RWPE1 (cell line): ENCODE measurements at regions not wholly inside any gene's neighbourhood (a gene's known extent, or its start where the extent isn't known, plus 50 kb on each side); places are given as distances from the start of the nearest gene placed in this dataset.

Source experiments
- CTCF ChIA-PET: fragments of 350-600 bp; sonication (Branson Sonifier 250); formaldehyde crosslinking; extraction: SDS; loops from one replicate; lab custom pipeline; 2021; lab: Yijun Ruan, JAX
- POLR2A ChIA-PET: fragments of 400-600 bp; formaldehyde crosslinking; extraction: SDS; loops from one replicate; lab custom pipeline; 2020; ENCODE audit warnings: antibody characterized with exemption; ENCODE audit not compliant: low non-redundant PET; lab: Yijun Ruan, JAX
- DNase-seq: peaks from one replicate; pipeline ENCODE4 v3.0.0; 2012; ENCODE audit warnings: low spot score
- H3K27ac ChIP-seq: fragments of 450-650 bp; 2 replicates; pipeline ENCODE4 v1.5.1; 2017
- TF ChIP-seq, protein P1 (sequence below): fragments of 450-650 bp; conservative IDR thresholded peaks from 2 replicates; pipeline ENCODE4 v1.5.1; 2017; ENCODE audit warnings: low read depth, mild to moderate bottlenecking

DNA sequence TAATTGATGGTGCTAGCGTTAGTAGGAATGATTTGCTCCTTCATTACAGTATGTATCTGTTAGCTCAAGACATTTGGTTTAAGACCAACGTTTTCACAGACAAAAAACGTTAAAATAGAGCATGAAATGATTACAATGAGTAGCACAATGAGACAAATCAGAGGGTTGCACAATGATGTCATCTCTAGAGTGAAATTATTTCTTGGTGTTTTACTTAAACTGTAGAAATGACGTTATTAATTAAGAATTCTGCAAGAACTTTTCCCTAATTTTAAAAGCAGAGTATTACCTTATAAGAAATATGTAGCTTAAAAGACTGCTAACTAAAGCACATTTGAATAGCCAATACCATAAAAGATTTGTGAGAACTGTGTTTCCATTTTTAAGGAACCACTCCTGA is 373.4 kb upstream of the KIF2B start:
- POLR2A ChIA-PET: no interaction called here
- CTCF ChIA-PET: no interaction called here
- no peak overlapping the region for H3K27ac ChIP-seq
- TF ChIP-seq, protein P1, sequence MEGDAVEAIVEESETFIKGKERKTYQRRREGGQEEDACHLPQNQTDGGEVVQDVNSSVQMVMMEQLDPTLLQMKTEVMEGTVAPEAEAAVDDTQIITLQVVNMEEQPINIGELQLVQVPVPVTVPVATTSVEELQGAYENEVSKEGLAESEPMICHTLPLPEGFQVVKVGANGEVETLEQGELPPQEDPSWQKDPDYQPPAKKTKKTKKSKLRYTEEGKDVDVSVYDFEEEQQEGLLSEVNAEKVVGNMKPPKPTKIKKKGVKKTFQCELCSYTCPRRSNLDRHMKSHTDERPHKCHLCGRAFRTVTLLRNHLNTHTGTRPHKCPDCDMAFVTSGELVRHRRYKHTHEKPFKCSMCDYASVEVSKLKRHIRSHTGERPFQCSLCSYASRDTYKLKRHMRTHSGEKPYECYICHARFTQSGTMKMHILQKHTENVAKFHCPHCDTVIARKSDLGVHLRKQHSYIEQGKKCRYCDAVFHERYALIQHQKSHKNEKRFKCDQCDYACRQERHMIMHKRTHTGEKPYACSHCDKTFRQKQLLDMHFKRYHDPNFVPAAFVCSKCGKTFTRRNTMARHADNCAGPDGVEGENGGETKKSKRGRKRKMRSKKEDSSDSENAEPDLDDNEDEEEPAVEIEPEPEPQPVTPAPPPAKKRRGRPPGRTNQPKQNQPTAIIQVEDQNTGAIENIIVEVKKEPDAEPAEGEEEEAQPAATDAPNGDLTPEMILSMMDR: no peak
- DNase-seq: no peak

DNA sequence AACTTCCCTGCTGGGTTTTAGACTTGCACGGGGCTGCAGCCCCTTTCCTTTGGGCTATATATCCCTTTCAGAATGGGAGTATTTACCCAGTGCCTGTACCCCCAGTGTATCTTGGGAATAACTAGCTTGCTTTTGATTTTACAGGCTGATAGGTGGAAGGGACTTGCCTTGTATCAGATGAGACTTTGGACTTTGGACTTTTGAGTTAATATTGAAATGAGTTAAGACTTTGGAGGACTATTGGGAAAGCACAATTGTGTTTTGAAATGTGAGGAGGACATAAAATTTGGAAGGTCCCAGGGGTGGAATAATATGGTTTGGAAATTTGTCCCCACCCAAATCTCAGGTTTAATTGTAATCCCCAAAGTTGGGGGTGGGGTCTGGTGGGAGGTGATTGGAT is 393.8 kb upstream of the KIF2B start:
- TF ChIP-seq, protein P1: no peak
- ChIA-PET POLR2A (no interaction called here), CTCF (no interaction called here)
- no peak overlapping the region for H3K27ac ChIP-seq
- DNase-seq: no peak

DNA sequence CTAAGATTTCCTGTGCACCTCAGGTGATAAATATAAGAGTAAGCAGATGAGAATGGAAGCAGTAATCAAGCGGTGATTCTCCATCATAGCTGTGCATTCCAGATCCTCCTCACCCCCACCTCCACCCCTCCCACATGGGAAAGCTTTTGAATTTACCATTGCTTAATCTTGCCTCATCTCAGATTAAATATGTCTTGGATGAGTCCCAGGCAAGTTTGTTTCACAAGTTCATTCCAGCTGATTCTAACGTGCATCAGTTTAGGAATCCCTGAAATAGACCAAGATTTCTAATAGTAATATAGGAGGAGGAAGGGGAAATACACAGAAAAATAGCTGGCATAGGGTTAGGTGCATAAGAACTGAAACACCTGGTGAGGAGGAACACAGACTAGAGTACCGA is 396.2 kb upstream of the KIF2B start:
- POLR2A ChIA-PET: no interaction called here
- DNase-seq: no peak
- no peak overlapping the region for H3K27ac ChIP-seq
- TF ChIP-seq, protein P1: no peak
- CTCF ChIA-PET: no interaction called here

DNA sequence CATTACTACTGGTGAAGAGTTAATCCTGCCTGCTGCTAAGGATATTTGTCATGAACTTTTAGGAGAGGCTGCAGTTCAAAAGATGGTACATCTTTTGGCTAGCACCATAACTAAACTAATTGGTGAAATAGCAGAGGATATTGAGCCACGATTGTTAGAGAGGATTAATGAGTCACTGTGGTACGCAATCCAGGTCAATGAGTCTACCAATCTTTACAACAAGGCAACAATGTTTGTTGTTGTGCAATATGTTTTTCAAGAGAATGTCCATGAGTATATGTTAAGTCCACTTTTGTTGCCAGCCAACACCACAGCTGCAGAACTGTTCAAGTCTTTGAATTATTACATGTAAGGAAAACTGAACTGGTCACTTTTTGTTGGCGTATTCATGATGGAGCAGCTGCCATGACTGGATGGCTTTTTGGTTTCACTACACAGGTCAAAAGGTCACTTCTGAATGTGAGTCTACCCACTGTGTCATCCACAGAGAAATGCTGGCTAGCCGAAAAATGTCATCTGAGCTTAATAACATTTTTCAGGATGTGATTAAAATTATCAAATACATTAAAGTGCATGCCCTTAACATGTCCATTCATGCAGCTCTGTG is 402.6 kb upstream of the KIF2B start:
- TF ChIP-seq, protein P1: no peak
- ChIA-PET CTCF (interaction anchor here (0.6 kb wide), 1 partner anchor 243 kb away, joined by 8 read pairs; no protein-coding TSS in a partner anchor), POLR2A (no interaction called here)
- DNase-seq: no peak
- H3K27ac ChIP-seq: no peak overlapping the region

DNA sequence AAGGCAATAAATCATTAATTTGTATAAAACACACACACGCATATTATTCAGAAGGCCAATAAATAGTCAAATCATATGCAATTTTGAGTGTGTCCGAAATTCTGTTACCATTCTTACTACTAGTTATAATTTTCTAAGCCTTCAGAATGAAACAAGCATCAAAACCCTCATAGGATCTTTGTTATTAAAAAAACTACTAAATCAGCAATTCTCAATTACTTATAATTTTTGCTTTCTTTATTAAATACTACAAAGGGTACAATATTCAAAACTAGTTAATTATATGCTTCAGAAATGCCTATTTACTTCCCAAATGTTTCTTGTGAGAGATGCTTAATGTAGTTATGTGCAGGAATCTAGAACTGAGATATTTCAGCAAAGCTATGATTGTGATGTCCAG is 413.1 kb upstream of the KIF2B start:
- H3K27ac ChIP-seq: no peak overlapping the region
- no peak for DNase-seq
- ChIA-PET POLR2A (no interaction called here), CTCF (interaction anchor here (0.7 kb wide), 1 partner anchor 1031 kb away, joined by 3 read pairs; no protein-coding TSS in a partner anchor)
- TF ChIP-seq, protein P1: no peak

DNA sequence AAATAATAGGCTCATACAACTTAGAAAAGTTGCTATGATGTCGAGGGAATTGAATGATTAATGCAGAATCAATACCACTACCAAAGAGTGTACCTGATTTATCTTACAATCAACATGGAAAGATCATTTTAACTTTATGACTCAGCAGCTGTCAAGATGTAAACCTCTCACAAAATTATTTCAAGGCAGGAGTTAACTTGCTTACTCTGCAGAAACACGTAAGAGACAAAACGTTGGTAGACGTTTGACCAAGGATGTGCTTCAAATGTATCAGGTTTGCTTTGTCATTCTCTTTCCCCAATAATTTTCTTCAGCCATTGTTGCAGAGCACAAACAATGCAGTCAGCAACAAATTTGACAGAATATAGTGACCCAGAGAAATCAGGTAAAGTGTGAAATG is 415.8 kb upstream of the KIF2B start:
- TF ChIP-seq, protein P1: no peak
- CTCF ChIA-PET: no interaction called here
- no peak for DNase-seq
- H3K27ac ChIP-seq: no peak overlapping the region
- POLR2A ChIA-PET: no interaction called here
